GM23338 (cell line): ENCODE measurements at regions not wholly inside any gene's neighbourhood (a gene's known extent, or its start where the extent isn't known, plus 50 kb on each side); places are given as distances from the start of the nearest gene placed in this dataset.

ENCODE experiments used
- CREB1 ChIP-seq: fragments of 250-450 bp; sonication (Bioruptor Pico); IDR thresholded peaks from 2 replicates; pipeline ENCODE4 v1.5.0; 2020; ENCODE audit warnings: low read depth, mild to moderate bottlenecking, moderate library complexity
- CTCF ChIP-seq, 2 experiments: fragments of 200-600 bp in 1 of 2; sonication (generic) in 1 of 2; conservative IDR thresholded peaks; 2 replicates each; pipeline versions ENCODE4 v1.5.1 to v1.6.1; 2016 to 2017; ENCODE audit warnings: antibody characterized with exemption in 2 of 2, low read depth in 2 of 2, mild to moderate bottlenecking in 2 of 2, moderate library complexity in 1 of 2
- EZH2 ChIP-seq: fragments of 200-600 bp; sonication (generic); IDR thresholded peaks from one replicate; pipeline ENCODE4 v1.8.0; 2017; ENCODE audit warnings: antibody characterized with exemption, mild to moderate bottlenecking, low read depth; ENCODE audit not compliant: unreplicated experiment
- EZH2phosphoT487 ChIP-seq: fragments of 200-600 bp; sonication (generic); IDR thresholded peaks from one replicate; pipeline ENCODE4 v1.8.1; 2018; ENCODE audit warnings: antibody characterized with exemption; ENCODE audit not compliant: unreplicated experiment
- JUNB ChIP-seq: IDR thresholded peaks from one replicate; pipeline ENCODE4 v1.6.1; 2016; ENCODE audit warnings: antibody characterized with exemption; ENCODE audit not compliant: unreplicated experiment
- NANOG ChIP-seq: IDR thresholded peaks from 2 replicates; pipeline ENCODE4 v1.6.1; 2016; ENCODE audit warnings: antibody characterized with exemption, borderline replicate concordance
- POLR2AphosphoS5 ChIP-seq: IDR thresholded peaks from 2 replicates; pipeline ENCODE4 v1.6.1; 2016; ENCODE audit warnings: antibody characterized with exemption, low read depth
- REST ChIP-seq: IDR thresholded peaks from one replicate; pipeline ENCODE4 v1.6.1; 2018; ENCODE audit warnings: antibody characterized with exemption; ENCODE audit not compliant: unreplicated experiment
- STAT1 ChIP-seq: IDR thresholded peaks from one replicate; pipeline ENCODE4 v1.6.1; 2016; ENCODE audit warnings: antibody characterized with exemption; ENCODE audit not compliant: unreplicated experiment
- ZNF114 ChIP-seq: fragments of 250-450 bp; sonication (Bioruptor Pico); IDR thresholded peaks from 2 replicates; pipeline ENCODE4 v1.5.0; 2020; ENCODE audit warnings: mild to moderate bottlenecking, moderate library complexity
- ZNF462 ChIP-seq: fragments of 250-450 bp; sonication (Bioruptor Pico); IDR thresholded peaks from 2 replicates; pipeline ENCODE4 v1.5.0; 2020; ENCODE audit warnings: mild to moderate bottlenecking, moderate library complexity

- no peak for TF ChIP-seq CTCF (conservative IDR thresholded peaks at IDR 0.05; ENCODE audit: low read depth in 2 of 2)
- TF ChIP-seq JUNB: no peak
- no peak for TF ChIP-seq EZH2phosphoT487
- no peak for TF ChIP-seq EZH2
- no peak for TF ChIP-seq POLR2AphosphoS5
- no peak for TF ChIP-seq ZNF114
- no peak for TF ChIP-seq REST
- TF ChIP-seq ZNF462 (CRISPR knock-in tag): no peak
- TF ChIP-seq CREB1 (CRISPR knock-in tag): no peak
- no peak for TF ChIP-seq NANOG
- no peak for TF ChIP-seq STAT1
Observed at GRCh38 chr7:81231301-81231838, 312.5 kb upstream of the SEMA3C start.
